Inferior parietal cortex (tissue), 1 donor: ENCODE measurements at regions not wholly inside any gene's neighbourhood (a gene's known extent, or its start where the extent isn't known, plus 50 kb on each side); places are given as distances from the start of the nearest gene placed in this dataset.
"Not testable (repeated sequence)": the region's sequence is repeated elsewhere in the genome, so short reads cannot be mapped to it uniquely, and the experiment has no call there.

ENCODE experiments used
- DNase-seq: peaks from one replicate; pipeline ENCODE4 v3.0.0-alpha.2; 2016; ENCODE audit errors: extremely low spot score

DNA sequence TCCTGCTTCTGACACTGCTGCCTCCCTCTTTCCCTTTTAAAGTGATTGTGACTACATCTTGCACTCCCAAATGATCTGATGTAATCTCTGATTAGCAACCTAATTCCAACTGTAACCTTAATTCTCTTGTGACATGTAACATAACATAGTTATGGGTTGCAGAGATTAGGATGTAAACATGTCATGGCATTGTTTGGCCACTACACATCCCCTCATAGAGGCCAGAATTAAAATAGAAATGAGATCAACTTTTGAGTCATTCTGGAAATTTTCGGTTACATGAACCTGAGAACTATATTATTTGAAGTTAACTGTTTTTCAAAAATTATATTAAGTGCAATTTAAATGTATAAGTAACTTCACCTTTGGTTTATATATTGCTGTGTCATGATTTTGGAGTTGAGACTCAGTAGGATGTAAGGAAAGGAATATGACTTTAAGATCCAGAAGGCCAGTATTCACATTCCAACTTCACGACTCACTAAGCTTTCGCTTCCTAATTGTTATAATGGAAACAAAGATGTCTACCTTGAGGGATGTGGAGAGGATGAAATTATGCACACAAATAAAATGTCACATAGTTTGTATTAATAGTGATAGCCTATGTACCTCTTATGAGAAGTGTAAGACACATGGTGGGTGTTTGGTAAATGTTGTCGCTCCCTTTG is 611.9 kb upstream of the MAP3K7 start:
- DNase-seq = no peak

DNA sequence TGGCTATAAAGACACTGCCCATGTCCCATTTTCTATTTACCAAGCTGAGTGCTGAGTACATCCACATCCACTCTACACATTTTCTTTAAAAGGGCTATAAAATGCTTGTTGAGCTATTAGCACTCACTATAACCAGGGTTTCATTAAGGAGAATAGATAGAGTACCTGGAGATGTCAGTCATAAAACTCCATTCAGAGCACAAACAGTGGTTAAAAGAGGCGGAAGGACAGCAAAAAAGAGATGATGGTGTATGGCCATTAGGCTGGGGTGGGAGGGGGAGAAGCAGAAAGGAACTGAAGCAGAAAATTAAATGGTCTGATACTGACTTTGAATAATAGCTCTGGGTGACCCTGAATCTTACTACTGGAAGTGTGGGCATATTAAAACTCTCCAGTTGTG is 609.9 kb upstream of the MAP3K7 start:
- DNase-seq = no peak

DNA sequence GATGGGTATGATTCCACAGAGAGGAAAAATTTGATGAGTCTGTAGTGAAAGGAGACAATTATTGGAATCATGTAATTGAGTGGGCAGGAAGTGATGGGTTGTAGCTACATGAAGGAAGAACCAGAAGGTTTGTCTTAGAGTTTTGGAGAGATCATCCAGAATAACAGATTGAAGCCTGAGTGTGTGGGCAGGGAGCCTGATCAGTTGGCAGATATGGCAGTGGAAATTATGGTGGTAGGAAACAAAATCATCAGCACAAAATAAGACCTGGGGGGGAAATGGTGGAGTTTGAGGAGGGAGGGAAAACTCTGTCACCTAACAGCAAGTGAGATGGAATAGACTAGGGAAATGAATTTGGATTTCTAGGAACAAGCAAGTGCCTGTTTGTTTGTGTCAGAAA is 606.6 kb upstream of the MAP3K7 start:
- DNase-seq = no peak

DNA sequence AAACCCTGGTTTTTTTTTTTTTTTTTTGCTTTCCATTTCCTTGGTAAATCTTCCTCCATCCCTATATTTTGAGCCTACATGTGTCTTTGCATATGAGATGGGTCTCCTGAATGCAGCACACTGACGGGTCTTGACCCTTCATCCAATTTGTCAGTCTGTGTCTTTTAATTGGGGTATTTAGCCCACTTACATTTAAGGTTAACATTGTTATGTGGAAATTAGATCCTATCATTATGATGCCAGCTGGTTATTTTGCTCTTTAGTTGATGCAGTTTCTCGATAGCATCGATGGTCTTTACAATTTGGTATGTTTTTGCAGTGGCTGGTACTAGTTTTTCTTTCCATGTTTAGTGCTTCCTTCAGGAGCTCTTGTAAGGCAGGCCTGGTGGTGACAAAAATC is 603.2 kb upstream of the MAP3K7 start:
- DNase-seq = not testable (repeated sequence)

DNA sequence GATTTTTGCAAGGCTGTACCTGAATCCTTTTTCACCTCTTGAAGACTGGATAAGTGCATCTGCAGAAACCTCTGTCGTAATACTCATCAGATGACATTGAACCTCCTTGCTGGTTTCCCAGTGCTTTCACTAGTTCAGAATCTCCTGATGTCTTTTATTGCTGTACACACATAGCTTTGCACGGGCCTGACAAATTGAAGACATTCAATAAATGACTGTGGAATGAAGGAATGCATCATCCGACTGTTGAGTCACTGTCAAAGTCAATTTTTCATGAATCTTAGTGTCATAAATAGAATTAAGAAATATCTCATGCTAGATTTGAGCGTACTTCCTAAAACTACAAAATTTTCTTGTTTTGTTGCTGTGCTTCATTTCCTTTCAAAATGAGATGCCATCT is 598.2 kb upstream of the MAP3K7 start:
- no peak for DNase-seq

- no peak for DNase-seq
Observed at GRCh38 chr6:91181416-91181815, 594.5 kb upstream of the MAP3K7 start.

GRCh38 chr6:91173651-91174050 is 586.8 kb upstream of the MAP3K7 start:
- DNase-seq = no peak

GRCh38 chr6:91173186-91173585 is 586.3 kb upstream of the MAP3K7 start:
- DNase-seq = no peak

DNA sequence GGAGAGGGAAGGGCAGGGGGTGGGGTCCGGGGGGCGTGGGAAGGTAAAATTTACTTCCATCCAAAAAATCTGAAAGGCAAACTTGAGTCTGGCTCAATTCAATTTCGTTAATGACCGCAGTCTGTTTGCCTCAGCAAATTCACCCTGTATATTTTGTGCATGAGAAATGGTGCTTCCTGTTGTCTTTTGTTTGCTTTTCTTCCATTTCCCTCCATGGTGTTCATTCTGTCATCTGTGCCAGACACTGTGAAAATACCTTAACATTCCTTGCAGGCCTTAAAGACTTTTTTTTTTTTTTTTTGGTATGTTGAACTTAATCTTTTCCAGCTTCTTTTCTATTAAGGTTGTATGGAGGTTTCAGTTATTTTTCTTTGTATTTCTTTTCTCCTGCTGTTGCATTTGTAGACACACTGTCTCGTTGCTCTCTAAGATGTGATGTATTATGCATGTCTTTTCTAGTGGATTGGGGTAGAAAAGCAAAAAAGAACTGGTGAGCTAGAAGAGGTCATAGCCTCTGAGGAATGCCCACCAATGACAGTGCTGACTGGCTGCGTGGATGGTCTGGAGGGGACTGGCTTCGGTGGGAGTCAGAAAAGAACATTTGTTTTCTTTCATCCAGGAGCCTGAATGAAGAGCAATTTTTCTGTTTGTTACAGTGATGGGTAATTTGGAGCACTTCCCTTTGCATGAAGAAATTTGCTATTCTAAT is 585.0 kb upstream of the MAP3K7 start:
- no peak for DNase-seq

- no peak for DNase-seq
Observed at GRCh38 chr6:91167846-91168245, 581.0 kb upstream of the MAP3K7 start.

DNA sequence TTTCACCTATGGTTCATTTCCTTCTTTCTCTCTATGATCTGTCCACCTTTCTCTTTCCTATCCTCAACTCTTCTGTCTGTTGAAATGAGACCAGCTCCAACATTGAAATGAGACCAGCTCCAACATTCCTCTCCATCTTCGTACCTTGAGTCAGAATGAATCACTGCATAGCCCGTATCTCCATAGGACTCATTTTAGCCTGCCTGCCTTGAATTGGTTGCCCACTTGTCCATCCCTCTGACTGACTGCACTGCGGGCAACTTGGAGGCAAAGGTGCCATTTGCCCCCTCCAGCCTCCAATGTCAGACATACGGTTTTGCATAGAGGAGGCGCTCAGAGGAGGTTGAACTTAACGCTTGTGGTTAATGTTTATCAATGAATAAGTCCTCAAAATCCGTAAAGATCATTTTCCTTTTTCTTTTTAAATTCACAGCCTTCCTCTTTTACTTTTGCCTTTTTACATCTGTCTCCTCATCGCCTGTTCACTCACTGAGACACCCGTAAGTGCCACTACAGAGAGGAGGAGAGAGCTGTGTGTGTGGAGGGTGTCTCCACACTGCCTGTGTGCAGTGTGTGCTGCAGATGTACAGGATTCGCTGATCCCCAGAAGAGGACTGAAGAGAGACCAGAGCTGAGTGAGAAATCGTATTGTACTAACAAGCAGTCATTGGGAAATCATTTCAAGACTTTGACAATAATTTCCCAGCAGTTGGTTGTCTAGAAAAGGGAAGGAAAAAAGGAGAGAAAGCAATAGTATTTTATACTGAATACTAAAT is 579.6 kb upstream of the MAP3K7 start:
- DNase-seq = no peak

DNA sequence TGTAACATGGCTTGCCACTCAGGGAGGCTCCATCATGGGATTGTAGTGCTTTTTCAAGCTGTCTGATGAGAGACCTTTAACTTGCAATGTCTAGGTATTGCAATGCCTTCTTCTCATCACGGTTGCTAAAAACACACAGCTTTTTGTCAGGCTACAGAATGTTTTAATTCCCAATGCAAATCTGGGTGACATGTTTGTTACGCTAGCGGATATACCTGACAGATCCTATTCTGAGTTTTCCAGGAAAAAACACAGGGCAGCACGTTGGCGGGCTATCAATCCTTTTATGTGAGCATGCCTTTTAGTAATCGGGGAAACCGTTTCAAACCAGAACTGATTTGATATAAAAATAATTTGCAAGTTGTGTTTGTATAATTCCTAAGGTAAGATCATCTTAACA is 577.2 kb upstream of the MAP3K7 start:
- no peak for DNase-seq

DNA sequence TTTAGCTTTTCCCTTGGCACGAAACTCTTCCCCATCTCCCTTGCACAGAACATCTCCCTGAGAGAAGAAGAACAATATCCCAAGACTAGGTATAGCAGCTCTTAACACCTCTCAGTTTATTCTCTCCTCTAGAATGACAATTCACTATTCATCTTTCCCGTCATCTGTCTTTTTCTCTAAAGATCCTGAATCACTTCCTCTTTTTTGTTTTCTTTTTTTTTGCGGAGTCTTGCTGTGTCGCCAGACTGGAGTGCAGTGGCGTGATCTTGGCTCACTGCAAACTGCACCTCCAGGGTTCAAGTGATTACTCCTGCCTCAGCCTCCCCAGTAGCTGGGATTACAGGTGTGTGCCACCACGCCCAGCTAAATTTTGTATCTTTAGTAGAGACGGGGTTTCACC is 574.4 kb upstream of the MAP3K7 start:
- no peak for DNase-seq

DNA sequence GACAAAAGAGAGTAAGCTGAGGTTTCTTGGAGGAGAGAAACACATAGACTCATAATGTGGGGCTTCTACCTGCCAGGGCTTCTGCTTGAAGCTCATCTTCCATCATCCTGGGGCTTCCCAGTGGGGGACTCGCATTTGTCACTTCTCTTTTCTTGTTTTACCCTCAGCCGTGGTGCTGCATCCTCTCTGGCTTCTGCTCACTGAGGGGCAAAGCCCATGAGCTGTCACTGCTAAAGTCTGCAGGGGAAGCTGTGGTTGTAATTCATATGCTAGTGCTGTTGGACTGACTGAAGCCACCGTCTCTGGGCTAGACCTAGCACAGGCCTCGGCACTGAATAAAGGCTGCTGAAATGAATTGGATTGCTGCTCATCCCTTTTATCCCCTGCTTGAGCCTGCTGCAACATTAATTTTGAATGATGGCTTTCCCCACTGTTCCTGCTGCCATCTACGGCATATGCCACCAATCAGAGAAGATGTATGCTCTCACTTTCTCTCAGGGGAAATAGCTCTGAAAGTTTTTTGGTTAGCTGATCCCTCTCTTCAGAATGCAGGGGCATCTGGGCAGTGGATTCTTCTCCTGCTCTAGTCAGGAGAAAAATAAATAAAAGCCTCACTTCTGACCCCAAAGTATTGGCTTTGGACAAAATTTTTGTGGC is 568.4 kb upstream of the MAP3K7 start:
- DNase-seq = no peak

GRCh38 chr6:91152824-91153223 is 566.0 kb upstream of the MAP3K7 start:
- no peak for DNase-seq

DNA sequence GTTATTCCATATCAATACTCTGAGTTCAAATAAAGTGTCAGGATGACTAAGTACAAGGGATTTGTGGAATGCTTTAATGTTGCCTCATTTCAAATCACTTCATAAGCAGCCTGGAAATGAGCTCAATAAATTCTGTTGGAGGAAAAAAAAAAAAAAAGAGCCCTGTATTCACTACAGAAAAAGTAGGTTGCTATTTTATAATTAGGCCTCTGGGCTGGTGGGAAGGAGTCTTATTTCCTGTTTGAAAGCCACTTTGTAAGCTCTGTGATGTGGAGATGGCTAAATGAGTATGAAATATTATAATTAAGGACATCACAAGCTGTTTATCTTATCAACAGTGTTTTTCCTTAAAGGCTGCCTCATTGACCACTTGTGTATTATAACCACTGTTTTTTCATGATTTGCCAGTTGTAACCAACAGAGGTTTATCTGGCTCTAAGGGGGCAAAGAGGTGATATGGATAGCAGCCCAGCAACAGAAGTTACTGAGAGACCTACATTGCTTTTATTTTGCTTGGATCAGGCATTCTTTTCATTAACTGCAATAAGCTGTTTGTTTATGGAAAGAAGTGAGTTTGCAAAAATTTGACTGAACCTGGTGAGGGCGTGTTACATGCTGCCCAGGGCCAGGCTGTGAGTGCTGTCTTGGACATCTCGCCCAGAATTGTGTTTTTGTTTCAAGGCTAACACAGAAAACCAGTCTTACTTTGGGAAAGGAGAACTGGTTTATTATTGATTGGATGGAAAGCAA is 563.3 kb upstream of the MAP3K7 start:
- DNase-seq = no peak

DNA sequence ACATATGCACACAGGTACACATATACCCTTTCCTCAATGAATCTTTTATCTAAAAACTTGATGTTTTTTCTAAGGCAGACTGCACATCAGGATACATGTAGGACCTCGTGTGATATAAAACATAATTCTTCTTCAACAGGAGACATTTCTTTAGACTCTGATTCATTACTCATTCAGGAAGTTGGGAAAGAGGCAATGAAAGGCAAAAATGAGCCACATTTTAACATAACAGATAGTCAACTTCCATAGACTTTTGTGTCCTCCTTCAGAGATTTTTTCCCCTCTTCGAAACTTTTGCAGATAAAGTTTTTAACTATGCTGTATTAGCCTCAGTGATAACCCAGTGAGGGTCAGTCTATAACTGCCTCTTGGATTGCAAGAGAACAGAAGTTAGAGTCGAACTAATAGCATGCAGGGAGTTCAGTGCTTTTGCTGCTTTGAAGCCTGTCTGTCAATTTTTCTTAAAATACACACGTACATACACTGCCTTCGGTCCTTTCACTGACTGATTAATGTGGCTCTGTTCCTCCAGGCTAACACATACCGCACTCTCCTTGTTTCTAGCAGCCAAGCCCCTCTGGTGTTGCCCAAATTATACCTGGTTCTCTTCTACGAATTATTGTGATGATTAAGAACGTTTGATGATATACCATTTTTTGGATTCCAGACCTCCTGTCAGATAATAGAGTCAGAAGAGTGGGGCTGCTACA is 562.5 kb upstream of the MAP3K7 start:
- DNase-seq = no peak

GRCh38 chr6:91144126-91144525 is 557.3 kb upstream of the MAP3K7 start:
- no peak for DNase-seq

DNA sequence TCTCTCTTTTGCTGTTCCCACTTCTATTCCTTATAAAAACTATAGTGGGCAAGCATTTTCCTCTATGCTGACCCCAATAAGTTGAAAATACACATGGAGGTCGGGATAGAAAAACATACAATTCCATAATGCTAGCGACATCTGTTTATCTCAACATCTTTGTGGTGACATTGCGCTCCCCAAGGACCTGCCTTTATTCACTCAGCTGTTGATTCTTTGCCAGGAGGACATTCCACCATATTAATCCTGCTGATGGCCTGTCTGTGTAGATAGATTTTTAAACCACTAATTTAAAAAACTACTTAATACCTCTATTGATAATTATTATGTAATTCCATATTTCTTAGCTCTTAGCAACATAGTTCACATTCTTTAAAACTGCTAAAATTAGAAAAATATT is 555.3 kb upstream of the MAP3K7 start:
- no peak for DNase-seq

DNA sequence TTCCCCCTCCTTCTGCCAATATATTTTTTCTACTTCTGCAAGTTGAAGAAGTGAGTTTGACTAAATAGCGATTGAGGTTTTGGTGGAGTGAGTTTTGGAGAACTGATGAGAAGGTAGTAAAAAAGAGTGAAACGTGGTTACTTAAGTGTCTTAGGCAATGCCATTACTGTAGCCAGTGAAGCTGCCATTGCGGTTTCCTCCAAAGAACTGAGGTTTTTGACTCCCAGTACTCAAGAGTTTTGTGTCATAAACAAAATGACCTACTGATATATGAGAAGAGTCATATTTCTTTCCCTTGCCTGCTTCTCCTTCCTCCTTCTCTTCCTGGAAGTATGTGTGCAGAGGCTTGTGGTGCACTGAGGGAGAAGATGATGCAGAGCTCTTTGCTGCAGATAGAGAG is 554.5 kb upstream of the MAP3K7 start:
- no peak for DNase-seq

GRCh38 chr6:91140449-91140848 is 553.6 kb upstream of the MAP3K7 start:
- no peak for DNase-seq
